GM23248 (cell line): ENCODE measurements at regions not wholly inside any gene's neighbourhood (a gene's known extent, or its start where the extent isn't known, plus 50 kb on each side); places are given as distances from the start of the nearest gene placed in this dataset.

ENCODE experiments used
- DNase-seq: peaks from one replicate; pipeline ENCODE4 v3.0.0-alpha.2; 2015
- H2AFZ ChIP-seq: fragments of 200-600 bp; sonication (generic); 2 replicates; pipeline ENCODE4 v1.6.1; 2016; ENCODE audit warnings: antibody characterized with exemption
- H3F3A ChIP-seq: fragments of 200-600 bp; sonication (generic); 2 replicates; pipeline ENCODE4 v1.6.1; 2016; ENCODE audit warnings: mild to moderate bottlenecking, antibody characterized with exemption, mixed run types; ENCODE audit not compliant: insufficient read depth
- H3K27ac ChIP-seq: fragments of 200-600 bp; sonication (generic); 2 replicates; pipeline ENCODE4 v1.5.1; 2016; ENCODE audit warnings: mild to moderate bottlenecking
- H3K27me3 ChIP-seq: fragments of 200-600 bp; sonication (generic); replicated peaks from 2 replicates; pipeline ENCODE4 v1.6.1; 2016; ENCODE audit warnings: mild to moderate bottlenecking; ENCODE audit not compliant: insufficient read depth
- H3K36me3 ChIP-seq: fragments of 200-600 bp; sonication (generic); 2 replicates; pipeline ENCODE4 v1.6.1; 2016; ENCODE audit warnings: low read depth, mild to moderate bottlenecking
- H3K4me1 ChIP-seq: fragments of 200-600 bp; sonication (generic); 2 replicates; pipeline ENCODE4 v1.6.1; 2016; ENCODE audit warnings: mild to moderate bottlenecking; ENCODE audit not compliant: insufficient read depth
- H3K4me2 ChIP-seq: fragments of 200-600 bp; sonication (generic); one replicate; pipeline ENCODE4 v1.6.1; 2016; ENCODE audit warnings: mild to moderate bottlenecking; ENCODE audit not compliant: unreplicated experiment
- H3K4me3 ChIP-seq: fragments of 200-600 bp; sonication (generic); 2 replicates; pipeline ENCODE4 v1.5.1; 2016; ENCODE audit warnings: mild to moderate bottlenecking
- H3K79me2 ChIP-seq: fragments of 200-600 bp; sonication (generic); 2 replicates; pipeline ENCODE4 v1.6.1; 2016; ENCODE audit warnings: mild to moderate bottlenecking; ENCODE audit not compliant: insufficient read depth
- H3K9ac ChIP-seq: fragments of 200-600 bp; sonication (generic); 2 replicates; pipeline ENCODE4 v1.6.1; 2016; ENCODE audit warnings: mild to moderate bottlenecking
- H3K9me2 ChIP-seq: fragments of 200-600 bp; sonication (generic); 2 replicates; pipeline ENCODE4 v1.6.1; 2016; ENCODE audit warnings: mixed run types, mild to moderate bottlenecking, moderate library complexity; ENCODE audit not compliant: insufficient read depth
- H3K9me3 ChIP-seq: fragments of 200-600 bp; sonication (generic); one replicate; pipeline ENCODE4 v1.6.1; 2017; ENCODE audit warnings: low read depth
- H4K20me1 ChIP-seq: fragments of 200-600 bp; sonication (generic); 2 replicates; pipeline ENCODE4 v1.6.0; 2016; ENCODE audit not compliant: insufficient read depth
- EZH2 ChIP-seq: fragments of 200-600 bp; sonication (generic); IDR thresholded peaks from 2 replicates; pipeline ENCODE4 v1.6.1; 2018; ENCODE audit warnings: antibody characterized with exemption, mild to moderate bottlenecking; ENCODE audit not compliant: insufficient read depth, poor library complexity, severe bottlenecking
- EZH2phosphoT487 ChIP-seq: fragments of 200-600 bp; sonication (generic); IDR thresholded peaks from 2 replicates; pipeline ENCODE4 v1.6.1; 2018; ENCODE audit warnings: antibody characterized with exemption, moderate library complexity, mild to moderate bottlenecking, low read depth; ENCODE audit not compliant: insufficient read depth
- whole genome bisulfite sequencing, 2 experiments: methylation state at CpG; one replicate each; pipeline ENCODE4 v1.1.6; 2015 to 2017; ENCODE audit warnings: low lambda C conversion rate in 2 of 2, low coverage in 1 of 2; ENCODE audit errors: missing lambda C conversion rate in 2 of 2; 5-methylcytosine and 5-hydroxymethylcytosine counted together
- in situ Hi-C: fragments of 300-500 bp; cut with MboI; formaldehyde crosslinking; loops from 2 replicates; pipeline ENCODE4 v1.15.0; 2020

DNA sequence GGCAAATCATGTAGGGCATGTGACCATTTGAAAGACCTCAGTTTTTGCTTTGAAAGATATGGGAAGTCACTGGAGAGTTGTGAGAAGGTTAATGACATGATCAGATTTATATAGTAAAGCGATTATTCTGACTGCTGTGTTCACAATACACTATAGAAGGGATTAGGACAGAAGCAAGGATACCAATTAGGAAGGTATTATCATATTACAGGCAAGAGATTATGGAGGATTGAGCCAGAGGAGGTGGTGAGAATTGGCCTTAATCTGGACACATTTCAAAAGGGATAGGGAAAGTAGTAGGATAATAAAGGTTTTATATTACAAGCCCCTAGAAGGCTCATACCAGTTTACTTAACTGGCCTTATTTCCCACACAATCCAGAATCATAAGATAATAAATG lies 124.9 kb upstream of the POF1B start:
- no peaks in the 10 kb centered on the region for H3K27me3 ChIP-seq
- no peaks in the 10 kb centered on the region for H3K79me2 ChIP-seq
- in situ Hi-C loops = no loop called here
- H2AFZ ChIP-seq = no peak overlapping the region
- H3K36me3 ChIP-seq = no peaks in the 10 kb centered on the region
- no peak overlapping the region for H3K27ac ChIP-seq
- H3K9me2 ChIP-seq = no peaks in the 10 kb centered on the region
- no peak overlapping the region for H3K4me3 ChIP-seq
- H3K4me2 ChIP-seq = no peak overlapping the region
- TF ChIP-seq EZH2phosphoT487 (no peak), EZH2 (no peak)
- no peak overlapping the region for H3K9ac ChIP-seq
- no peaks in the 10 kb centered on the region for H3F3A ChIP-seq
- no peaks in the 10 kb centered on the region for H3K4me1 ChIP-seq
- H3K9me3 ChIP-seq = no peaks in the 10 kb centered on the region
- DNase-seq = no peak
- WGBS, 2 experiments = 0 to 10% methylated on average over 1 of the region's 1 CpG
- no peaks in the 10 kb centered on the region for H4K20me1 ChIP-seq

DNA sequence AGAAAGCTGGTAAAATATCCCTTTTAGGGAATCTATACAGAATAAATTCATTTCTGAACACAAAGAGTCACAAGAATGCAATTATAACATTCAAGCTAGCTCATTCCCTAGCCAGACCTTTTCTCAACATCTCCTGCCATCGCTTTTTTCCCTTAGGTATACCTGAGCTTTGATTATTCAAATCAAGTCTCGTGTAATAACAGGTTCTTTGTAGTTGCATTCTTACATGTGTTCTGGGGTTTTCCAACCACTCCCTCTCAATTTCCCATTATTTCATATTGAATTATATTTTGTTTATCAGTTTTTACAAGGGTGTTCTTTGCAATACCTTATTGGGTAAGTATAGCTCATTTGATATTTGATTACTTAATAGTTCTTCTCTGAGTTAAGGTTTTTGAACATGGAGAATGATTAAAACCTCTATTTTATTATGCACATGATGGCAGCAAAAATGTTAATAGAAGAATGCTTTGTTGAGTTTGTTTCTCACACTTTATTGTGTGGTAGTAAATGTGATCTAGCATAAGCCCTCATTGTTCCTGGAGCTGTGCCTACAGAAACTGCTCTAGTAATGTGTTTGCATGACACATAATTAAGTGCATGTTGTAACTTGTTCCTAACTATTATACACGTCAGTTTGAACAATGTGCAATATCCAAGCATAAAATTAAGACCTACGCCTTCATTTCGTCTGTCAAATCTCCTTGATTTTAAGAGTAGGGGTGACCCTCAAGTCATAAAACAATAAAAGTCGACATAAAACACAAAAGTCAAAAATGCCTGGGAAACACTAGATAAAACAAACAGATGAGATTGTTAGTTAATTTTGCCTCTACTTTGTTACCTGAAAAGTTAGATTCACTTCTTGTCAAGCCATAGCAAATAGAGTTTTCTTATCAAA lies 124.0 kb upstream of the POF1B start:
- no peak for TF ChIP-seq EZH2phosphoT487
- no peak for TF ChIP-seq EZH2
- no peaks in the 10 kb centered on the region for H4K20me1 ChIP-seq
- no peak overlapping the region for H3K4me3 ChIP-seq
- in situ Hi-C loops = no loop called here
- H3K4me1 ChIP-seq = no peaks in the 10 kb centered on the region
- H3K79me2 ChIP-seq = no peaks in the 10 kb centered on the region
- no peak overlapping the region for H3K9ac ChIP-seq
- H3K4me2 ChIP-seq = no peak overlapping the region
- WGBS, 2 experiments = 4 to 10% methylated on average over 6 of the region's 6 CpGs
- no peaks in the 10 kb centered on the region for H3K9me3 ChIP-seq
- DNase-seq = no peak
- H3K27ac ChIP-seq = no peak overlapping the region
- H3K27me3 ChIP-seq = no peaks in the 10 kb centered on the region
- no peaks in the 10 kb centered on the region for H3K36me3 ChIP-seq
- no peaks in the 10 kb centered on the region for H3K9me2 ChIP-seq
- H3F3A ChIP-seq = no peaks in the 10 kb centered on the region
- no peak overlapping the region for H2AFZ ChIP-seq

DNA sequence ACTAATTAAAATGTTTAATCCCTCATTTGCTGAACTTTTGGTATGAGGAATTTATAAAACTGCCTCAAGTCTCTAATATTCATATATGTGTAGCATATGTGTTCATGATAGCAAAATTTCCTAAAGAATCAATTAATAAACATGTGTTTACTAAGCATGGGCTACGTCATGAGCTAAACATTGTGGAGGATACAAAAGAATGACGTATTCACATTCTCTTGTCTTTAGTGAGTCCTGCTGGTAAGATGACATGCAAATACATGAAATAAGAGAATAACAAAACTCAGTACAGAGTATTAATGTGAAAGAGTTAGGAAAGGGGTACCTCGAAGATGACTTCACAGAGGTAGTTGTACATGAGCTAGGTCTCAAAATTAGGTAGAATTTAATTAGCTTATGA lies 121.9 kb upstream of the POF1B start:
- no peaks in the 10 kb centered on the region for H3K79me2 ChIP-seq
- no peak overlapping the region for H2AFZ ChIP-seq
- H3K27me3 ChIP-seq = no peaks in the 10 kb centered on the region
- H3K27ac ChIP-seq = no peak overlapping the region
- in situ Hi-C loops = no loop called here
- H3K4me1 ChIP-seq = no peaks in the 10 kb centered on the region
- no peak for TF ChIP-seq EZH2phosphoT487
- TF ChIP-seq EZH2 = no peak
- H4K20me1 ChIP-seq = no peaks in the 10 kb centered on the region
- H3K4me2 ChIP-seq = no peak overlapping the region
- H3F3A ChIP-seq = no peaks in the 10 kb centered on the region
- WGBS, 2 experiments = 4 to 5% methylated on average over 3 of the region's 3 CpGs
- no peaks in the 10 kb centered on the region for H3K9me2 ChIP-seq
- no peaks in the 10 kb centered on the region for H3K36me3 ChIP-seq
- no peak overlapping the region for H3K9ac ChIP-seq
- H3K9me3 ChIP-seq = no peaks in the 10 kb centered on the region
- no peak for DNase-seq
- H3K4me3 ChIP-seq = no peak overlapping the region

DNA sequence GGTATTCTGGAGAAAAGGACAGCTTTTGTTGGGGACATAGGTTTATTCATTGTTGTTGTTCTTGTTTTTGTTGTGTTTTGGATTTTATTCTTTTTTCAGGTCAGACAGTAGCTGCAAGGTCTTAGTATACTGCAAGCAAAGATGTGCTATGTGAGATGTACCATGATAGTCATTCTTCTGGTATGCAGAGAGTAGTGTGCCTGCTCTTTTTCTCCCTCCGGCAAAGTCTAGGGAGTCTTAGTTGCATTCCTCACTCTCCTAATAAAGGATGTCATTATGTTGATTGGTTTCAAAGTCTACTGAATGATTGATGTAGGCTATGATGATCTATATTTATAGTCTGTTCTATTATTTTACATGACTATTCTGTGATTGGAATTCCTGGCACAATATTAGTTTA lies 119.9 kb upstream of the POF1B start:
- H4K20me1 ChIP-seq = no peaks in the 10 kb centered on the region
- no peaks in the 10 kb centered on the region for H3K36me3 ChIP-seq
- no peak overlapping the region for H3K4me2 ChIP-seq
- no peak overlapping the region for H3K27ac ChIP-seq
- H3K9me2 ChIP-seq = no peaks in the 10 kb centered on the region
- TF ChIP-seq EZH2 (no peak), EZH2phosphoT487 (no peak)
- H3F3A ChIP-seq = no peaks in the 10 kb centered on the region
- no peaks in the 10 kb centered on the region for H3K27me3 ChIP-seq
- H3K79me2 ChIP-seq = no peaks in the 10 kb centered on the region
- no peaks in the 10 kb centered on the region for H3K9me3 ChIP-seq
- no peak overlapping the region for H3K9ac ChIP-seq
- in situ Hi-C loops = no loop called here
- H3K4me1 ChIP-seq = no peaks in the 10 kb centered on the region
- H2AFZ ChIP-seq = no peak overlapping the region
- no peak overlapping the region for H3K4me3 ChIP-seq
- WGBS, 2 experiments = 45 to 47% methylated on average over 1 of the region's 1 CpG
- no peak for DNase-seq
